Right hindlimb (tissue), 1 donor: ENCODE measurements at regions not wholly inside any gene's neighbourhood (a gene's known extent, or its start where the extent isn't known, plus 50 kb on each side); places are given as distances from the start of the nearest gene placed in this dataset.

Source experiments
- DNase-seq: peaks from one replicate; pipeline ENCODE4 v3.0.0-alpha.2; 2018

- no peak for DNase-seq
These were observed 977.2 kb downstream of the AMY1C start for GRCh38 chr1:104726917-104727316.

GRCh38 chr1:104733866-104734265, 984.2 kb downstream of the AMY1C start:
- no peak for DNase-seq

GRCh38 chr1:104745875-104746274, 996.2 kb downstream of the AMY1C start:
- no peak for DNase-seq

GRCh38 chr1:104746994-104747393, 997.3 kb downstream of the AMY1C start:
- DNase-seq, result no peak

- no peak for DNase-seq
These were observed 1010.3 kb downstream of the AMY1C start for GRCh38 chr1:104760017-104760416.

- no peak for DNase-seq
These were observed 1012.4 kb downstream of the AMY1C start for GRCh38 chr1:104761961-104762570.

- DNase-seq, result no peak
These were observed 1015.4 kb downstream of the AMY1C start for GRCh38 chr1:104765085-104765484.

- no peak for DNase-seq
These were observed 1018.8 kb downstream of the AMY1C start for GRCh38 chr1:104768466-104768865.

GRCh38 chr1:104780470-104781078, 1030.9 kb downstream of the AMY1C start:
- no peak for DNase-seq

- no peak for DNase-seq
These were observed 1036.0 kb downstream of the AMY1C start for GRCh38 chr1:104785575-104786187.

GRCh38 chr1:104787866-104788510, 1038.3 kb downstream of the AMY1C start:
- no peak for DNase-seq

GRCh38 chr1:104791030-104791429, 1041.3 kb downstream of the AMY1C start:
- no peak for DNase-seq

GRCh38 chr1:104794035-104794434, 1044.3 kb downstream of the AMY1C start:
- DNase-seq, result no peak

- no peak for DNase-seq
These were observed 1046.2 kb downstream of the AMY1C start for GRCh38 chr1:104795931-104796330.

GRCh38 chr1:104797982-104798381, 1048.3 kb downstream of the AMY1C start:
- DNase-seq, result no peak

GRCh38 chr1:104801344-104801743, 1051.6 kb downstream of the AMY1C start:
- no peak for DNase-seq

- DNase-seq, result no peak
These were observed 1054.4 kb downstream of the AMY1C start for GRCh38 chr1:104804147-104804546.

GRCh38 chr1:104807590-104807989, 1057.9 kb downstream of the AMY1C start:
- no peak for DNase-seq

GRCh38 chr1:104825401-104825800, 1075.7 kb downstream of the AMY1C start:
- no peak for DNase-seq

- no peak for DNase-seq
These were observed 1080.8 kb downstream of the AMY1C start for GRCh38 chr1:104830534-104830933.

GRCh38 chr1:104852151-104852550, 1102.5 kb downstream of the AMY1C start:
- no peak for DNase-seq

- DNase-seq, result no peak
These were observed 1103.6 kb downstream of the AMY1C start for GRCh38 chr1:104853276-104853675.

GRCh38 chr1:104854529-104854928, 1104.8 kb downstream of the AMY1C start:
- no peak for DNase-seq

GRCh38 chr1:104855550-104855949, 1105.9 kb downstream of the AMY1C start:
- no peak for DNase-seq
